CD8-positive, alpha-beta memory T cell (primary cell): ENCODE measurements at regions not wholly inside any gene's neighbourhood (a gene's known extent, or its start where the extent isn't known, plus 50 kb on each side); places are given as distances from the start of the nearest gene placed in this dataset.
"Not testable (repeated sequence)": the region's sequence is repeated elsewhere in the genome, so short reads cannot be mapped to it uniquely, and the experiment has no call there.

Experiments
- CTCF ChIA-PET: fragments of 350-600 bp; sonication (Branson Sonifier 250); formaldehyde crosslinking; loops from one replicate; lab custom pipeline; 2021; ENCODE audit warnings: antibody characterized with exemption; lab: Charles Lee
- POLR2A ChIA-PET: fragments of 350-600 bp; sonication (Branson Sonifier 250); formaldehyde crosslinking; loops from one replicate; lab custom pipeline; 2021; ENCODE audit warnings: antibody characterized with exemption; lab: Charles Lee
- DNase-seq, 5 donors: peaks; one replicate each; pipeline versions ENCODE4 v3.0.0 to v3.0.0-alpha.2; 2020 to 2022; ENCODE audit warnings: mixed read lengths in 1 of 5
- H3K27ac ChIP-seq: one replicate; pipeline ENCODE4 v1.7.0; 2013; ENCODE audit warnings: low read depth, mild to moderate bottlenecking, low read length, moderate library complexity
- H3K27me3 ChIP-seq: 2 replicates; pipeline ENCODE4 v1.7.0; 2013; ENCODE audit warnings: low read length, mild to moderate bottlenecking; ENCODE audit not compliant: insufficient read depth, poor library complexity, severe bottlenecking
- H3K36me3 ChIP-seq: 2 replicates; pipeline ENCODE4 v1.7.0; 2013; ENCODE audit warnings: mild to moderate bottlenecking, low read length, moderate library complexity; ENCODE audit not compliant: insufficient read depth
- H3K4me1 ChIP-seq: 2 replicates; pipeline ENCODE4 v1.7.0; 2013; ENCODE audit warnings: mild to moderate bottlenecking, low read length, moderate library complexity; ENCODE audit not compliant: insufficient read depth
- H3K4me3 ChIP-seq: 2 replicates; pipeline ENCODE4 v1.7.0; 2013; ENCODE audit warnings: mild to moderate bottlenecking, low read length
- H3K9me3 ChIP-seq: 2 replicates; pipeline ENCODE4 v1.7.0; 2013; ENCODE audit warnings: mild to moderate bottlenecking, low read length
- H3K27ac Mint-ChIP-seq, 8 donors: one replicate each; pipeline ENCODE4 v1.8.0; 2020 to 2021; ENCODE audit warnings: mixed read lengths in 8 of 8, mild to moderate bottlenecking in 6 of 8, inconsistent platforms in 3 of 8, moderate library complexity in 3 of 8
- H3K27me3 Mint-ChIP-seq, 2 donors: one replicate each; pipeline ENCODE4 v1.8.0; 2020 to 2021; ENCODE audit warnings: mixed read lengths in 2 of 2, mild to moderate bottlenecking in 1 of 2, moderate library complexity in 1 of 2
- H3K36me3 Mint-ChIP-seq, 3 donors: one replicate each; pipeline ENCODE4 v1.8.0; 2020 to 2021; ENCODE audit warnings: mixed read lengths in 3 of 3, inconsistent platforms in 1 of 3, mild to moderate bottlenecking in 1 of 3
- H3K4me1 Mint-ChIP-seq, 3 donors: one replicate each; pipeline ENCODE4 v1.8.0; 2020 to 2021; ENCODE audit warnings: mixed read lengths in 3 of 3, inconsistent platforms in 1 of 3, mild to moderate bottlenecking in 1 of 3
- H3K4me3 Mint-ChIP-seq, 7 donors: one replicate each; pipeline ENCODE4 v1.8.0; 2020 to 2021; ENCODE audit warnings: mixed read lengths in 7 of 7, mild to moderate bottlenecking in 6 of 7, moderate library complexity in 4 of 7, inconsistent platforms in 2 of 7
- H3K9me3 Mint-ChIP-seq, 5 donors: one replicate each; pipeline ENCODE4 v1.8.0; 2020 to 2022; ENCODE audit warnings: mixed read lengths in 5 of 5, mild to moderate bottlenecking in 3 of 5, moderate library complexity in 2 of 5, inconsistent platforms in 1 of 5

DNA sequence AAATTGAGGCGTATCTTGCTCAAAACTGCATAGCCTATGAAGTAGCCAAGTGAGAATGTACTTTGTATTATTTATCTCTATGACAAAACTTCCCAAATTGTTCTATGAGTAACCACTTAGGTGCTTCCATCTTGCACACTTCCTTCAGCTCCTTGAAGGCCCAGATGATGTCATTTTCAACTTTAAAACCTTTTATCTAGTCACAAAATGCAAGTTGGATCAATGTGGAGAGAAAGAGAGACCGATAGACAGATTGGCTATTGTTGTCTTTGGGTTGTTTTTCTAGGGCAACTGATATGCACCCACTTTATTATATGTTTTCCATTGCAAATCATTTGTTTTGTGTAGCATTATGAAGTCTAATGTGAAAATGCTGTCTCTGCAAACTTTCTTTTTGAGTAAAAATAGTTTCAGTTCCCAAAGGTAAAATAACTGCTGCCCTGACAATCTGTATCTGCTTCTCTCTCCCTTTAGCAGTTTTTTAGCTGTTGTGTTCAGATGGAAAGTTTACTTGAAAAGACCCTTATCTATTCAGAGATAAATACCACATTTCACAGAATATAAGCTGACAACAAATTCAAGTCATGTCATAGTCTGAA, 73.7 kb upstream of the CITED2 start:
- CTCF ChIA-PET = no interaction called here

DNA sequence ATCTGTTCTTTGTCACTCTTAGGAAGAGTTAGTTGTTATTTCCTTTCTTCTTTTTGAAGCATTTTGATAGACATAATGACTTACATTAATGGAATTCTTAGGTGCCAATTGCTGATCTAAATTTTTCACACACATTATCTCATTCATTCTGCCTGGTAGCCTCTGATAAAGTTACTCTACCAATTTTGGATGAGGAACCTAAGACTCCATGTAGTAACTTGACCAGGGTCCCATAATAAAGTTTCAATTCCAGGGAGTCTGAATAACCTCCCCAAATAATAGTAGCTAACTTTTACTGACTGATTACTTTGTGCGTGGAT, 73.2 kb upstream of the CITED2 start:
- H3K36me3 Mint-ChIP-seq = no peaks in the 10 kb centered on the region
- DNase-seq = no peak
- peaks cover 0 to 2% (median 0%) of the 10 kb centered on the region in 5 donors for H3K9me3 Mint-ChIP-seq
- POLR2A ChIA-PET = no interaction called here
- Histone ChIP-seq H3K27ac (peak overlapping the region; percentile 63), H3K36me3 (no peaks in the 10 kb centered on the region), H3K9me3 (no peaks in the 10 kb centered on the region), H3K4me3 (no peak overlapping the region), H3K4me1 (no peaks in the 10 kb centered on the region), H3K27me3 (no peaks in the 10 kb centered on the region)
- H3K27me3 Mint-ChIP-seq = no peaks in the 10 kb centered on the region
- peak overlapping the region in 1 of 8 donors; percentile 3 for H3K27ac Mint-ChIP-seq
- no peak overlapping the region for H3K4me3 Mint-ChIP-seq
- CTCF ChIA-PET = no interaction called here
- peaks cover 0 to 6% (median 0%) of the 10 kb centered on the region in 3 donors for H3K4me1 Mint-ChIP-seq

More for the DNA sequence above, 73.7 kb upstream of the CITED2 start:
- Histone ChIP-seq H3K27ac (peak overlapping the region; percentile 63), H3K4me1 (no peaks in the 10 kb centered on the region), H3K4me3 (no peak overlapping the region), H3K36me3 (no peaks in the 10 kb centered on the region), H3K27me3 (no peaks in the 10 kb centered on the region), H3K9me3 (no peaks in the 10 kb centered on the region)
- peaks cover 0 to 6% (median 0%) of the 10 kb centered on the region in 3 donors for H3K4me1 Mint-ChIP-seq
- no peak overlapping the region for H3K4me3 Mint-ChIP-seq
- H3K36me3 Mint-ChIP-seq = no peaks in the 10 kb centered on the region
- no peak overlapping the region for H3K27ac Mint-ChIP-seq
- POLR2A ChIA-PET = no interaction called here
- peaks cover 0 to 2% (median 0%) of the 10 kb centered on the region in 5 donors for H3K9me3 Mint-ChIP-seq
- H3K27me3 Mint-ChIP-seq = no peaks in the 10 kb centered on the region
- no peak for DNase-seq

DNA sequence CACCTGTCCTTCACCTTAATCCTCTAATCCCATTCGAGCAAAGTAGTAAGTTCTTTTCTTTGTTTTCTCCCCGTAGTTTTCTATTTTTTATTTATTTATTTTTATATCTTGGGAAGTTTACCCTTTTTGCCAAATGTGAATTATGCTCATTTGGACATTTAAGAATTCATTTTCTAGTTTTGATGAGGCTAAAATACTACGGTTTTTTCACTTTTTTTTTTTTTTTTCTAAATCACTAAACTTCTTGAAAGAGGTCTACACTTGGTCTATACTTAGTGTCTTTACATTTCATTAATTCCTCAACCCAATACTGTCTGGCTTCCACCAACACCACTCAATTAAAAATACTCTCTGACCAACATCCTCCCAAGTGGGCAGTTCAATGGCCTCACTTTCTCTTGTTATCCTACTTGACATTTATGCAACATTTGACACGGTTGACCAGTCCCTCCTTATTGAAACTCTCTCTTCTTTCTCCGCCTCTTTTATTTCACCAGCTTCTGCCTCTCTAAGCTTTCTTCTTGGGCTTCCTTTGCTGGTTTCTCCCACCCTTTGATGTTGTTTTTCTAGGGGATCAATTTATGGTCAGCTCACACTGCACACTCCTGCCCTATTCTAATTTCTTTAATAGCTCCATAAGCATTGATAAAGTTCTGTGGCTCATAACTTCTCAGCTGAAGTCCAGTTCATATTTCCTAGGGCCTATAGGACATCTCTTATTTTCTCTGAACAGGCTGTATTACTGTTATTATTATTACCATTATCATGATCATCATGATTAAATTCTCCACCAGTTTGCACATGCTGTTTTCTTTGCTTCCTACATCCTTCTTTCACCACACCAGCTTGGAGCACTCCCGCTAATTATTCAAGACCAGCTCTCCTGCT, 72.6 kb upstream of the CITED2 start:
- H3K4me1 Mint-ChIP-seq = peaks cover 2 to 11% (median 3%) of the 10 kb centered on the region in 3 donors
- H3K9me3 Mint-ChIP-seq = peaks cover 0 to 2% (median 0%) of the 10 kb centered on the region in 5 donors
- Histone ChIP-seq H3K27me3 (no peaks in the 10 kb centered on the region), H3K27ac (peak overlapping the region; percentile 66), H3K36me3 (no peaks in the 10 kb centered on the region), H3K4me1 (no peaks in the 10 kb centered on the region), H3K4me3 (no peak overlapping the region), H3K9me3 (no peaks in the 10 kb centered on the region)
- ChIA-PET POLR2A (no interaction called here), CTCF (no interaction called here)
- peak overlapping the region in 1 of 8 donors; percentile 3 for H3K27ac Mint-ChIP-seq
- H3K36me3 Mint-ChIP-seq = peaks cover 0 to 4% (median 0%) of the 10 kb centered on the region in 3 donors
- H3K27me3 Mint-ChIP-seq = no peaks in the 10 kb centered on the region
- DNase-seq = no peak
- H3K4me3 Mint-ChIP-seq = no peak overlapping the region

DNA sequence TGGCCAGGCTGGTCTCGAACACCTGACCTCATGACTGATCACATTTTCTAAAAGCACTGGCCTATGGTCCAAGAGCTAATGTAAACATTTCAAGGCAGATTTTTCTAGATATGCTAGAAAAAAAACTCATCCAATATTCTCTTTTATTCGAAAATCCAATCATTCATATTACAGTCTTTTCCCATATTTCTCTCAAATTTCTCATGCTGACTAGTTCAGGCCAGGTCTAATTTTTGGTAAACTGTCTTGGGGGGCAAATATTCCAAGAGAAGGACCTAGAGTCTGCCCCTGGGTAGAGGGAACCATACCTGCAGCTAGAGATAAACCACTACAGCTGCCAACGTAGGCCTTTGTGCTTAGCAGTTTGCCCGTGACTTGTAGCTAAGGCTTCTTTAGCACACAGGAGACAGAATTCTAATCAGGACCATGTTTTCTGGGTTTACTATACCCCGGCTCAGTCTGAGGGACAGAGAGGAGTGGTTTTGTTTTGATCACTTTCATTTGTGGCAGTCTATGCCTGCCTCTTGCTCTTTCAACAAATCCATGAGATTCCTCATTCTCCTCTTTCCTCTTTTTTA, 71.8 kb upstream of the CITED2 start:
- no peak overlapping the region for H3K4me3 ChIP-seq
- no peaks in the 10 kb centered on the region for H3K36me3 ChIP-seq
- ChIA-PET CTCF (no interaction called here), POLR2A (no interaction called here)
- H3K27ac Mint-ChIP-seq = no peak overlapping the region
- peak overlapping the region; percentile 66 for H3K27ac ChIP-seq
- DNase-seq = no peak
- no peaks in the 10 kb centered on the region for H3K27me3 Mint-ChIP-seq
- peaks cover 0 to 2% (median 0%) of the 10 kb centered on the region in 5 donors for H3K9me3 Mint-ChIP-seq
- H3K36me3 Mint-ChIP-seq = peaks cover 0 to 4% (median 0%) of the 10 kb centered on the region in 3 donors
- no peaks in the 10 kb centered on the region for H3K4me1 ChIP-seq
- peaks cover 2 to 12% (median 4%) of the 10 kb centered on the region in 3 donors for H3K4me1 Mint-ChIP-seq
- no peaks in the 10 kb centered on the region for H3K9me3 ChIP-seq
- H3K27me3 ChIP-seq = no peaks in the 10 kb centered on the region
- H3K4me3 Mint-ChIP-seq = no peak overlapping the region

DNA sequence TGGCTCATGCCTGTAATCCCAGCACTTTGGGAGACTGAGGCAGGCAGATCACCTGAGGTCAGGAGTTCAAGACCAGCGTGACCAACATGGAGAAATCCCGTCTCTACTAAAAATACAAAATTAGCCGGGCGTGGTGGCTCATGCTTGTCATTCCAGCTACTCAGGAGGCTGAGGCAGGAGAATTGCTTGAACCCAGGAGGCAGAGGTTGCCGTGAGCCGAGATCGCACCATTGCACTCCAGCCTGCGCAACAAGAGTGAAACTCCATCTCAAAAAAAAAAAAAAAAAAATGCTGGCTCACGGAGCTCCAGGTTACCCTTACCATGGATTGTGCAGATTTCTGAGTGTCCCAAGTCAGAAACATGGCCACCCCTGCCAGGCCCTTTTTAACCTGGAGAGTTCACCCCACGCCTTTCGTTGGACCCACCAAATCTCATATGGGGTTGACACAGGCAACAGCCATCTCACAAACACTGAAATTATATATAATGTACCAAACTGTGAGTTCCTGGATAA, 69.9 kb upstream of the CITED2 start:
- H3K9me3 ChIP-seq, H3K4me3 ChIP-seq, CTCF ChIA-PET, H3K9me3 Mint-ChIP-seq, H3K36me3 Mint-ChIP-seq, H3K4me3 Mint-ChIP-seq, H3K4me1 ChIP-seq, DNase-seq, H3K27me3 Mint-ChIP-seq, POLR2A ChIA-PET, H3K36me3 ChIP-seq, H3K27me3 ChIP-seq, H3K27ac Mint-ChIP-seq: not testable (repeated sequence)
- H3K27ac ChIP-seq = peak overlapping the region; percentile 66
- peaks cover 2 to 12% (median 4%) of the 10 kb centered on the region in 3 donors for H3K4me1 Mint-ChIP-seq

DNA sequence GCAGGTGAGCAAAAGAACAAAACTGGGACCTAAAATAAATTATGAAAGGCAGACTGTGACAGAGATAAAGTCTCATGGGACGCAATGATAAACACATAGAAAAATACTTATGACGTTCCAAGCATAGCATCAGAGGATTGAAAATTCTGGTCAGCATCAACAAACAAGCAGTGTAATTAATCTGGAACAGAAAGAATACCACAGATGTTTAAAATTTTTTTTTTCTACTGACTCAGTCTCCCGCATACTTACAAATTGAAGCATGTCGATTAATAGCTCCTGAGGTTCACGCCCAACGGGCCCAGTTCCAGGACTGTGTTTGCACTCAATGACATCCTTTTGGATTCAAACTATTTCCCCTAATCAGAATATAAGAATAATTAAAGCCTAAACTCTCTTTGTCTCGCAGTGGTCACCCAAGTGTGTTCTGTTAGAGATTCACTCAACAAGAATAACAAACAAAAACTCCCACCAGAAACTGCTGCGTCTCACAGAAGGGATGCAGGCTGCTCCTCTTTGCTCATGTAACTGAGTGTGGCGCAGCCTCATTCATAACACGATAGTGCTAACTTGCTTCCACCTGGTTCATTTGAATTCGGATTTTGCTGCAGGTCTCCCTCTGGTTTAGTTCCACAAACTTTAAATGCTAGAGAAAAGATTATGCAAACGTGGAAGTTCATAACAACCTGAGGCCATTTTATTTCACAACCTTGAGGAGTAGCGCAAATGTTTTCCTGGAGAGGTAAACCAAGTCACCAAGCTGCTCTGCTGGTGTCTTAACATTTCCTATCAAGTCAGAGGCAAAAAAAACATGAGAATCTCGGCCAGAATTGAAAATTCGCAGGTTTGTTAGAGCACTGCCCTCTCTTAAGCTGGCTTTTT, 69.0 kb upstream of the CITED2 start:
- Histone ChIP-seq H3K4me1 (no peaks in the 10 kb centered on the region), H3K27ac (no peak overlapping the region), H3K9me3 (no peaks in the 10 kb centered on the region), H3K36me3 (no peaks in the 10 kb centered on the region), H3K27me3 (no peaks in the 10 kb centered on the region), H3K4me3 (no peak overlapping the region)
- H3K4me1 Mint-ChIP-seq = peaks cover 2 to 11% (median 4%) of the 10 kb centered on the region in 3 donors
- H3K36me3 Mint-ChIP-seq = peaks cover 0 to 4% (median 3%) of the 10 kb centered on the region in 3 donors
- H3K9me3 Mint-ChIP-seq = peaks cover 0 to 2% (median 0%) of the 10 kb centered on the region in 5 donors
- ChIA-PET CTCF (no interaction called here), POLR2A (no interaction called here)
- no peaks in the 10 kb centered on the region for H3K27me3 Mint-ChIP-seq
- no peak overlapping the region for H3K4me3 Mint-ChIP-seq
- H3K27ac Mint-ChIP-seq = peak overlapping the region in 1 of 8 donors; percentile 66
- no peak for DNase-seq

DNA sequence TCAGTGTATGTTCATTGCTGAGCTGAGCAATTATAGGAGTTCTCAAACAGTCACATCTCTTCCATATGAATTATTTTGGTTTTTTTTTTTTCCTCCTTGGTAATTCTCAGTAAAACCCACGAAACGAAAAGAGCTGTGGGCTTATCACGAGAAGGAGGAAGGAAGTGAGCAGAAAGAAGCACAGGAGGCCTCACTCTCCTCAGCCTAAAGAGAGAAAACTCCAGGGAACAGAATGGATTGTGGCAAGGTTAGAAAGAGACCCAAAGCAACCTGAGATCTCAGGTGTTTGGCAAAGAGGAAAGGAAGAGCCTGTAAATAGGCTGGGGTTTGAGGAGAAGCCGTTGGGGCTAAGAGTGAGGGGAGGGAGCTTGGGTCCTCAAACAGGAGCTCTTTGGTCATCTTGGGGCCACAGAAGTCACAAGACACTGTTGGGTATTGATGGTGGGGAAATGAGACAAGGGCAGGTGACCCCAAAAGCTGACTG, 67.8 kb upstream of the CITED2 start:
- H3K4me1 ChIP-seq = no peaks in the 10 kb centered on the region
- no peaks in the 10 kb centered on the region for H3K36me3 ChIP-seq
- H3K27me3 ChIP-seq = no peaks in the 10 kb centered on the region
- no peaks in the 10 kb centered on the region for H3K9me3 ChIP-seq
- no peak for DNase-seq
- Mint-ChIP-seq H3K9me3 (peaks cover 0 to 2% (median 0%) of the 10 kb centered on the region in 5 donors), H3K36me3 (peaks cover 0 to 4% (median 3%) of the 10 kb centered on the region in 3 donors), H3K4me3 (no peak overlapping the region), H3K27ac (peak overlapping the region in 1 of 8 donors; percentile 32), H3K4me1 (peaks cover 2 to 6% (median 4%) of the 10 kb centered on the region in 3 donors), H3K27me3 (no peaks in the 10 kb centered on the region)
- CTCF ChIA-PET = no interaction called here
- peak overlapping the region; percentile 14 for H3K27ac ChIP-seq
- POLR2A ChIA-PET = no interaction called here
- no peak overlapping the region for H3K4me3 ChIP-seq
